K562 (cell line): ENCODE measurements at regions not wholly inside any gene's neighbourhood (a gene's known extent, or its start where the extent isn't known, plus 50 kb on each side); places are given as distances from the start of the nearest gene placed in this dataset.

Source experiments
- HINFP ChIP-seq: fragments of 450-650 bp; conservative IDR thresholded peaks from 2 replicates; pipeline ENCODE4 v1.6.1; 2016; ENCODE audit warnings: missing genetic modification characterization, low read depth, mild to moderate bottlenecking, control low read depth, missing compliant biosample characterization
- RREB1 ChIP-seq: fragments of 250-450 bp; sonication (Bioruptor Pico); IDR thresholded peaks from 2 replicates; pipeline ENCODE4 v1.4.0; 2020
- TARDBP ChIP-seq: fragments of 450-650 bp; IDR thresholded peaks from 2 replicates; pipeline ENCODE4 v1.6.1; 2016
- TF ChIP-seq, protein P1 (sequence below): fragments of 450-650 bp; formaldehyde crosslinking; IDR thresholded peaks from 2 replicates; pipeline ENCODE4 v1.4.0; 2020; ENCODE audit warnings: mild to moderate bottlenecking, moderate library complexity

- TF ChIP-seq HINFP (no peak), TARDBP (no peak), RREB1 (CRISPR knock-in tag) (no peak)
- TF ChIP-seq, protein P1, sequence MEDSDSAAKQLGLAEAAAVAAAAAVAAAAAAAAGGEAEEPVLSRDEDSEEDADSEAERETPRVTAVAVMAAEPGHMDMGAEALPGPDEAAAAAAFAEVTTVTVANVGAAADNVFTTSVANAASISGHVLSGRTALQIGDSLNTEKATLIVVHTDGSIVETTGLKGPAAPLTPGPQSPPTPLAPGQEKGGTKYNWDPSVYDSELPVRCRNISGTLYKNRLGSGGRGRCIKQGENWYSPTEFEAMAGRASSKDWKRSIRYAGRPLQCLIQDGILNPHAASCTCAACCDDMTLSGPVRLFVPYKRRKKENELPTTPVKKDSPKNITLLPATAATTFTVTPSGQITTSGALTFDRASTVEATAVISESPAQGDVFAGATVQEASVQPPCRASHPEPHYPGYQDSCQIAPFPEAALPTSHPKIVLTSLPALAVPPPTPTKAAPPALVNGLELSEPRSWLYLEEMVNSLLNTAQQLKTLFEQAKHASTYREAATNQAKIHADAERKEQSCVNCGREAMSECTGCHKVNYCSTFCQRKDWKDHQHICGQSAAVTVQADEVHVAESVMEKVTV (CRISPR knock-in tag): no peak
Measured at GRCh38 chr10:33715303-33715975, 381.0 kb upstream of the NRP1 start (continued).
